AG10803 (cell line): ENCODE measurements at regions not wholly inside any gene's neighbourhood (a gene's known extent, or its start where the extent isn't known, plus 50 kb on each side); places are given as distances from the start of the nearest gene placed in this dataset.

Experiments
- DNase-seq: peaks from one replicate; pipeline ENCODE4 v3.0.0; 2010; ENCODE audit warnings: low read depth
- H3K4me3 ChIP-seq: 2 replicates; pipeline ENCODE4 v1.5.1; 2011; ENCODE audit warnings: mild to moderate bottlenecking, low read length, control low read depth
- CTCF ChIP-seq: conservative IDR thresholded peaks from 2 replicates; pipeline ENCODE4 v1.5.1; 2011; ENCODE audit warnings: mild to moderate bottlenecking, low read length, control low read depth, inconsistent platforms

- no peak overlapping the region for H3K4me3 ChIP-seq
- DNase-seq = no peak
- TF ChIP-seq CTCF = no peak
Measured at GRCh38 chr9:103430469-103430868, 435.3 kb downstream of the CYLC2 start.

GRCh38 chr9:103431809-103432208 is 436.7 kb downstream of the CYLC2 start:
- no peak overlapping the region for H3K4me3 ChIP-seq
- TF ChIP-seq CTCF = no peak
- no peak for DNase-seq

GRCh38 chr9:103444176-103444575 is 449.0 kb downstream of the CYLC2 start:
- DNase-seq = no peak
- no peak for TF ChIP-seq CTCF

GRCh38 chr9:103458826-103459225 is 463.7 kb downstream of the CYLC2 start:
- H3K4me3 ChIP-seq = no peak overlapping the region
- no peak for TF ChIP-seq CTCF
- no peak for DNase-seq

More at GRCh38 chr9:103444176-103444575, 449.0 kb downstream of the CYLC2 start:
- no peak overlapping the region for H3K4me3 ChIP-seq

GRCh38 chr9:103471241-103471640 is 476.1 kb downstream of the CYLC2 start:
- DNase-seq = no peak
- TF ChIP-seq CTCF = no peak
- H3K4me3 ChIP-seq = no peak overlapping the region

GRCh38 chr9:103474156-103474555 is 479.0 kb downstream of the CYLC2 start:
- no peak for TF ChIP-seq CTCF
- no peak for DNase-seq
- H3K4me3 ChIP-seq = no peak overlapping the region

- H3K4me3 ChIP-seq = no peak overlapping the region
- TF ChIP-seq CTCF = no peak
- no peak for DNase-seq
Measured at GRCh38 chr9:103483471-103484096, 488.5 kb downstream of the CYLC2 start.
